SK-N-SH (cell line): ENCODE measurements at regions not wholly inside any gene's neighbourhood (a gene's known extent, or its start where the extent isn't known, plus 50 kb on each side); places are given as distances from the start of the nearest gene placed in this dataset.

Experiments used
- CTCF ChIA-PET: fragments of 300-600, 350-600 bp; formaldehyde crosslinking; extraction: SDS; loops from one replicate; lab custom pipeline; 2021; lab: Yijun Ruan, JAX
- POLR2A ChIA-PET: fragments of 350-600 bp; sonication (Branson Sonifier 250); formaldehyde crosslinking; extraction: SDS; loops from one replicate; lab custom pipeline; 2020; ENCODE audit warnings: antibody characterized with exemption, inconsistent platforms; lab: Yijun Ruan, JAX
- DNase-seq: peaks from one replicate; pipeline ENCODE4 v3.0.0; 2012
- H2AFZ ChIP-seq: fragments of 200-600 bp; sonication (generic); 2 replicates; pipeline ENCODE4 v1.8.1; 2016; ENCODE audit warnings: antibody characterized with exemption, mild to moderate bottlenecking, low read depth
- H3F3A ChIP-seq: fragments of 200-600 bp; sonication (generic); replicated peaks from 2 replicates; pipeline ENCODE3; 2016; ENCODE audit warnings: antibody characterized with exemption, mild to moderate bottlenecking; ENCODE audit not compliant: insufficient read depth
- H3K27ac ChIP-seq, 2 experiments: fragments of 200-500 bp in 1 of 2; fragments of 200-600 bp in 1 of 2; sonication (Bioruptor generic) in 1 of 2; sonication (generic), shearing (Covaris generic) in 1 of 2; 2 replicates each; pipeline versions ENCODE4 v1.5.1 to v1.6.1; 2014 to 2016; ENCODE audit warnings: low read depth in 2 of 2, inconsistent platforms in 1 of 2, low read length in 1 of 2, mild to moderate bottlenecking in 1 of 2, mixed read lengths in 1 of 2
- H3K27me3 ChIP-seq: fragments of 200-600 bp; sonication (generic), shearing (Covaris generic); 2 replicates; pipeline ENCODE4 v1.6.1; 2016; ENCODE audit warnings: mixed run types; ENCODE audit not compliant: insufficient read depth
- H3K36me3 ChIP-seq, 2 experiments: fragments of 200-500 bp in 1 of 2; fragments of 200-600 bp in 1 of 2; sonication (Bioruptor generic) in 1 of 2; sonication (generic) in 1 of 2; replicated peaks in 1 of 2; 2 replicates each; pipeline versions ENCODE3 to v1.5.1; 2014 to 2016; ENCODE audit warnings: low read length in 1 of 2, mild to moderate bottlenecking in 1 of 2; ENCODE audit not compliant: insufficient read depth in 2 of 2, control insufficient read depth in 1 of 2
- H3K4me1 ChIP-seq, 2 experiments: fragments of 200-500 bp in 1 of 2; fragments of 200-600 bp in 1 of 2; sonication (Bioruptor generic) in 1 of 2; sonication (generic), shearing (Covaris generic) in 1 of 2; 2 replicates each; pipeline versions ENCODE4 v1.5.1 to v1.6.1; 2014 to 2016; ENCODE audit warnings: low read depth in 1 of 2, low read length in 1 of 2, mixed run types in 1 of 2; ENCODE audit not compliant: insufficient read depth in 2 of 2, control insufficient read depth in 1 of 2
- H3K4me2 ChIP-seq: fragments of 200-600 bp; sonication (generic), shearing (Covaris generic); 2 replicates; pipeline ENCODE4 v1.6.1; 2017; ENCODE audit warnings: mixed run types
- H3K4me3 ChIP-seq, 2 experiments: fragments of 200-500 bp in 1 of 2; fragments of 200-600 bp in 1 of 2; sonication (Bioruptor generic) in 1 of 2; sonication (generic), shearing (Covaris generic) in 1 of 2; 2 replicates each; pipeline versions ENCODE4 v1.5.1 to v1.8.1; 2014 to 2016; ENCODE audit warnings: low read depth in 2 of 2, inconsistent platforms in 1 of 2, low read length in 1 of 2, mild to moderate bottlenecking in 1 of 2, mixed read lengths in 1 of 2, moderate library complexity in 1 of 2
- H3K79me2 ChIP-seq: fragments of 200-600 bp; sonication (generic); 2 replicates; pipeline ENCODE4 v1.8.1; 2017; ENCODE audit warnings: mild to moderate bottlenecking; ENCODE audit not compliant: insufficient read depth
- H3K9ac ChIP-seq: fragments of 200-600 bp; sonication (generic); 2 replicates; pipeline ENCODE4 v1.6.1; 2017; ENCODE audit warnings: mixed run types
- H3K9me2 ChIP-seq: fragments of 200-600 bp; sonication (generic); 2 replicates; pipeline ENCODE4 v1.6.1; 2017; ENCODE audit warnings: mixed run types
- H3K9me3 ChIP-seq: fragments of 200-600 bp; sonication (generic); 2 replicates; pipeline ENCODE4 v1.6.1; 2017; ENCODE audit warnings: mixed run types, mild to moderate bottlenecking, moderate library complexity
- H4K20me1 ChIP-seq: fragments of 200-600 bp; sonication (generic); 2 replicates; pipeline ENCODE4 v1.6.1; 2017; ENCODE audit warnings: mild to moderate bottlenecking, mixed run types; ENCODE audit not compliant: insufficient read depth
- CHD2 ChIP-seq: fragments of 150-350 bp; IDR thresholded peaks from 2 replicates; pipeline ENCODE4 v1.6.1; 2018; ENCODE audit warnings: low read length; ENCODE audit not compliant: partially characterized antibody
- GABPA ChIP-seq: IDR thresholded peaks from 2 replicates; pipeline ENCODE4 v1.4.0; 2012; ENCODE audit warnings: low read depth, mild to moderate bottlenecking
- GATA2 ChIP-seq: sonication (generic); formaldehyde crosslinking; IDR thresholded peaks from 2 replicates; pipeline ENCODE4 v1.5.0; 2020; ENCODE audit warnings: mild to moderate bottlenecking, missing genetic modification reagents
- NFIC ChIP-seq: IDR thresholded peaks from 2 replicates; pipeline ENCODE4 v1.4.0; 2012; ENCODE audit warnings: borderline replicate concordance
- POLR2AphosphoS5 ChIP-seq: IDR thresholded peaks from 2 replicates; pipeline ENCODE4 v1.6.1; 2012; ENCODE audit warnings: low read depth, low read length
- RCOR1 ChIP-seq: fragments of 150-350 bp; IDR thresholded peaks from 2 replicates; pipeline ENCODE4 v1.6.1; 2017; ENCODE audit warnings: antibody characterized with exemption, low read length
- SIN3A ChIP-seq: IDR thresholded peaks from 2 replicates; pipeline ENCODE4 v1.6.1; 2012; ENCODE audit warnings: low read depth, mild to moderate bottlenecking, low read length, moderate library complexity, borderline replicate concordance
- SMC3 ChIP-seq: IDR thresholded peaks from 2 replicates; pipeline ENCODE4 v1.6.1; 2012; ENCODE audit warnings: low read depth, low read length, improper control_type of control experiment
- TCF12 ChIP-seq: IDR thresholded peaks from 2 replicates; pipeline ENCODE4 v1.4.0; 2012
- TEAD4 ChIP-seq: IDR thresholded peaks from 2 replicates; pipeline ENCODE4 v1.4.0; 2012; ENCODE audit warnings: mild to moderate bottlenecking, borderline replicate concordance; ENCODE audit not compliant: insufficient read depth
- WGBS: methylation state at CpG from one replicate; pipeline ENCODE4 v1.1.6; 2017; ENCODE audit warnings: low lambda C conversion rate; 5-methylcytosine and 5-hydroxymethylcytosine counted together
- TF ChIP-seq, protein P1 (sequence below): IDR thresholded peaks from 2 replicates; pipeline ENCODE4; 2012
- TF ChIP-seq, protein P2 (sequence below): IDR thresholded peaks from 2 replicates; pipeline ENCODE4 v1.4.0; 2012; ENCODE audit warnings: low read depth, borderline replicate concordance
- TF ChIP-seq, protein P3 (sequence below): IDR thresholded peaks from 2 replicates; pipeline ENCODE4 v1.6.1; 2012; ENCODE audit warnings: mild to moderate bottlenecking, low read depth, low read length, moderate library complexity
- TF ChIP-seq, protein P4 (sequence below): IDR thresholded peaks from 2 replicates; pipeline ENCODE4 v1.4.0; 2012; ENCODE audit warnings: low read depth
- TF ChIP-seq, protein P5 (sequence below): fragments of 150-350 bp; IDR thresholded peaks from 2 replicates; pipeline ENCODE4 v1.6.1; 2017; ENCODE audit warnings: antibody characterized with exemption, low read length, low read depth, borderline replicate concordance

DNA sequence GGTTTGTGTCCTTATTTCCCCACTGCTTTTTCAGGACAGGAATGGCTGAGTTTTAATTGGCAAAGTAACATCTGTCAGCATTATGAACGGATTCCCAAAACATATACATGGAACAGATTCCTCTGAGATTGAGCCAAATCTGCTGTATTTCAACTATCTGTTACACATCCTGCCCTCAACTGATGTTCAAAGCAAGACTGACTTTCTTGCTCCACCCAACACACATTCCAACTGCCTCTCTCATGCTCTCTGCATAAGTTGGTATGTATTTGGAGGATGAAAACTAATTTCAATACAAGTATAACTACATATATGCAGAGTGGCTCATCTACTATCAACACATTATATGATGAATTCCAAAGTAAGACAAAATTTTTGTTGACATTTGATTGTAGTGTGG, 342.2 kb downstream of the GATA3 start:
- Histone ChIP-seq H3K4me2 (no peak overlapping the region), H4K20me1 (no peaks in the 10 kb centered on the region), H3K36me3 (no peaks in the 10 kb centered on the region), H3K9me3 (no peaks in the 10 kb centered on the region), H3K9ac (no peak overlapping the region), H3K9me2 (no peaks in the 10 kb centered on the region), H3K79me2 (no peaks in the 10 kb centered on the region), H3K4me3 (no peak overlapping the region), H3F3A (peaks cover 4% of the 10 kb centered on the region), H3K4me1 (peaks cover 0 to 8% of the 10 kb centered on the region in 2 experiments; a peak in 1 of 4 replicates), H2AFZ (no peak overlapping the region), H3K27ac (no peak overlapping the region), H3K27me3 (no peaks in the 10 kb centered on the region)
- WGBS, result 27% methylated on average over 1 of the region's 1 CpG
- ChIA-PET CTCF (no interaction called here), POLR2A (no interaction called here)
- no peak for TF ChIP-seq TEAD4
- no peak for TF ChIP-seq POLR2AphosphoS5
- TF ChIP-seq, protein P1, sequence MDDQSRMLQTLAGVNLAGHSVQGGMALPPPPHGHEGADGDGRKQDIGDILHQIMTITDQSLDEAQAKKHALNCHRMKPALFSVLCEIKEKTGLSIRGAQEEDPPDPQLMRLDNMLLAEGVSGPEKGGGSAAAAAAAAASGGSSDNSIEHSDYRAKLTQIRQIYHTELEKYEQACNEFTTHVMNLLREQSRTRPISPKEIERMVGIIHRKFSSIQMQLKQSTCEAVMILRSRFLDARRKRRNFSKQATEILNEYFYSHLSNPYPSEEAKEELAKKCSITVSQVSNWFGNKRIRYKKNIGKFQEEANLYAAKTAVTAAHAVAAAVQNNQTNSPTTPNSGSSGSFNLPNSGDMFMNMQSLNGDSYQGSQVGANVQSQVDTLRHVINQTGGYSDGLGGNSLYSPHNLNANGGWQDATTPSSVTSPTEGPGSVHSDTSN, result no peak
- TF ChIP-seq GABPA, result no peak
- DNase-seq, result no peak

DNA sequence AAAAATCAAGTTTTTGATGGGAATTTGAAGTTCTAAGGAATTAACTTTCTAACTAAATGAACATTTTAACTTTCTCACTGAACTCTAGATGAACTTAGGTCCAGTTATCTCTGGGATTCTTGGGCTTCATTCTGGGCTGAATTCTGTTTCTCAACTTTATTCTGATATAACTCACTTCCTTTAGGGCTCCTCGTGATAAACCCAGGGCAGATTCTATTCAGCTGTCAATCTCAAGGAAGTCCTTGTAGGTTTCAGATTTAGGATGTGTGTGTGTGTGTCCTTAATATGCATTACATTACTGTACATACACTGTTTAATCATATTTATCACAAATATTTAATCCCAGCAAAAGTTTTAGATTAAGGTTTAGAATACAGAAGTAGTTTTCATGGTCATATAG, 344.3 kb downstream of the GATA3 start:
- no peaks in the 10 kb centered on the region; a peak in 1 of 4 replicates for H3K4me1 ChIP-seq
- no peaks in the 10 kb centered on the region for H3K9me3 ChIP-seq
- CTCF ChIA-PET, result interaction anchor here (1.3 kb wide), 1 partner anchor 474 kb away, joined by 3 read pairs; no protein-coding TSS in a partner anchor
- no peak overlapping the region for H3K4me2 ChIP-seq
- no peaks in the 10 kb centered on the region for H3K9me2 ChIP-seq
- H3K36me3 ChIP-seq, result no peaks in the 10 kb centered on the region
- no peak overlapping the region for H2AFZ ChIP-seq
- H3K79me2 ChIP-seq, result no peaks in the 10 kb centered on the region
- no peaks in the 10 kb centered on the region for H3K27me3 ChIP-seq
- DNase-seq, result no peak
- POLR2A ChIA-PET, result no interaction called here
- TF ChIP-seq, protein P2, sequence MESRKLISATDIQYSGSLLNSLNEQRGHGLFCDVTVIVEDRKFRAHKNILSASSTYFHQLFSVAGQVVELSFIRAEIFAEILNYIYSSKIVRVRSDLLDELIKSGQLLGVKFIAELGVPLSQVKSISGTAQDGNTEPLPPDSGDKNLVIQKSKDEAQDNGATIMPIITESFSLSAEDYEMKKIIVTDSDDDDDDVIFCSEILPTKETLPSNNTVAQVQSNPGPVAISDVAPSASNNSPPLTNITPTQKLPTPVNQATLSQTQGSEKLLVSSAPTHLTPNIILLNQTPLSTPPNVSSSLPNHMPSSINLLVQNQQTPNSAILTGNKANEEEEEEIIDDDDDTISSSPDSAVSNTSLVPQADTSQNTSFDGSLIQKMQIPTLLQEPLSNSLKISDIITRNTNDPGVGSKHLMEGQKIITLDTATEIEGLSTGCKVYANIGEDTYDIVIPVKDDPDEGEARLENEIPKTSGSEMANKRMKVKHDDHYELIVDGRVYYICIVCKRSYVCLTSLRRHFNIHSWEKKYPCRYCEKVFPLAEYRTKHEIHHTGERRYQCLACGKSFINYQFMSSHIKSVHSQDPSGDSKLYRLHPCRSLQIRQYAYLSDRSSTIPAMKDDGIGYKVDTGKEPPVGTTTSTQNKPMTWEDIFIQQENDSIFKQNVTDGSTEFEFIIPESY, result no peak
- TF ChIP-seq GATA2 (CRISPR knock-in tag) (no peak), GABPA (no peak), SIN3A (no peak), RCOR1 (no peak), SMC3 (no peak), TCF12 (no peak), NFIC (no peak), CHD2 (no peak)
- TF ChIP-seq, protein P3, sequence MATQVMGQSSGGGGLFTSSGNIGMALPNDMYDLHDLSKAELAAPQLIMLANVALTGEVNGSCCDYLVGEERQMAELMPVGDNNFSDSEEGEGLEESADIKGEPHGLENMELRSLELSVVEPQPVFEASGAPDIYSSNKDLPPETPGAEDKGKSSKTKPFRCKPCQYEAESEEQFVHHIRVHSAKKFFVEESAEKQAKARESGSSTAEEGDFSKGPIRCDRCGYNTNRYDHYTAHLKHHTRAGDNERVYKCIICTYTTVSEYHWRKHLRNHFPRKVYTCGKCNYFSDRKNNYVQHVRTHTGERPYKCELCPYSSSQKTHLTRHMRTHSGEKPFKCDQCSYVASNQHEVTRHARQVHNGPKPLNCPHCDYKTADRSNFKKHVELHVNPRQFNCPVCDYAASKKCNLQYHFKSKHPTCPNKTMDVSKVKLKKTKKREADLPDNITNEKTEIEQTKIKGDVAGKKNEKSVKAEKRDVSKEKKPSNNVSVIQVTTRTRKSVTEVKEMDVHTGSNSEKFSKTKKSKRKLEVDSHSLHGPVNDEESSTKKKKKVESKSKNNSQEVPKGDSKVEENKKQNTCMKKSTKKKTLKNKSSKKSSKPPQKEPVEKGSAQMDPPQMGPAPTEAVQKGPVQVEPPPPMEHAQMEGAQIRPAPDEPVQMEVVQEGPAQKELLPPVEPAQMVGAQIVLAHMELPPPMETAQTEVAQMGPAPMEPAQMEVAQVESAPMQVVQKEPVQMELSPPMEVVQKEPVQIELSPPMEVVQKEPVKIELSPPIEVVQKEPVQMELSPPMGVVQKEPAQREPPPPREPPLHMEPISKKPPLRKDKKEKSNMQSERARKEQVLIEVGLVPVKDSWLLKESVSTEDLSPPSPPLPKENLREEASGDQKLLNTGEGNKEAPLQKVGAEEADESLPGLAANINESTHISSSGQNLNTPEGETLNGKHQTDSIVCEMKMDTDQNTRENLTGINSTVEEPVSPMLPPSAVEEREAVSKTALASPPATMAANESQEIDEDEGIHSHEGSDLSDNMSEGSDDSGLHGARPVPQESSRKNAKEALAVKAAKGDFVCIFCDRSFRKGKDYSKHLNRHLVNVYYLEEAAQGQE, result no peak
- TF ChIP-seq, protein P4, sequence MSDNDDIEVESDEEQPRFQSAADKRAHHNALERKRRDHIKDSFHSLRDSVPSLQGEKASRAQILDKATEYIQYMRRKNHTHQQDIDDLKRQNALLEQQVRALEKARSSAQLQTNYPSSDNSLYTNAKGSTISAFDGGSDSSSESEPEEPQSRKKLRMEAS, result no peak
- TF ChIP-seq, protein P5, sequence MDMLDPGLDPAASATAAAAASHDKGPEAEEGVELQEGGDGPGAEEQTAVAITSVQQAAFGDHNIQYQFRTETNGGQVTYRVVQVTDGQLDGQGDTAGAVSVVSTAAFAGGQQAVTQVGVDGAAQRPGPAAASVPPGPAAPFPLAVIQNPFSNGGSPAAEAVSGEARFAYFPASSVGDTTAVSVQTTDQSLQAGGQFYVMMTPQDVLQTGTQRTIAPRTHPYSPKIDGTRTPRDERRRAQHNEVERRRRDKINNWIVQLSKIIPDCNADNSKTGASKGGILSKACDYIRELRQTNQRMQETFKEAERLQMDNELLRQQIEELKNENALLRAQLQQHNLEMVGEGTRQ, result no peak
- no peak overlapping the region for H3K27ac ChIP-seq
- H4K20me1 ChIP-seq, result no peaks in the 10 kb centered on the region
- H3K4me3 ChIP-seq, result no peak overlapping the region
- 41% methylated on average over 1 of the region's 1 CpG for WGBS
- no peak overlapping the region for H3K9ac ChIP-seq
- H3F3A ChIP-seq, result no peaks in the 10 kb centered on the region
